K562 (cell line): ENCODE measurements at regions not wholly inside any gene's neighbourhood (a gene's known extent, or its start where the extent isn't known, plus 50 kb on each side); places are given as distances from the start of the nearest gene placed in this dataset.

Source experiments
- ATAC-seq: fragments of 200-7000 bp; cut with Tn5 transposase; 3 replicates; pipeline ENCODE4 v1.9.1; 2020; ENCODE audit warnings: moderate library complexity
- BruUV-seq: library from RNA; stranded (reverse); fragments of 400-500 nt; replicated peaks from 2 replicates; lab custom pipeline; 2021; lab: Mats Ljungman, UMichigan
- CTCF ChIA-PET: fragments of 300-600 bp; formaldehyde crosslinking; extraction: SDS; loops from one replicate; lab custom pipeline; 2021; ENCODE audit warnings: low intra/inter-chr PET ratio; lab: Yijun Ruan, JAX
- POLR2A ChIA-PET: fragments of 300-600, 350-650 bp; sonication (Branson Sonifier 250); formaldehyde crosslinking; extraction: SDS; loops from one replicate; lab custom pipeline; 2021; ENCODE audit warnings: antibody characterized with exemption, inconsistent platforms; lab: Yijun Ruan, JAX
- DNase-seq, 4 experiments: peaks; one replicate each; pipeline versions ENCODE4 v3.0.0 to v3.0.0-alpha.2; 2011 to 2018; ENCODE audit warnings: low spot score in 3 of 4, mixed read lengths in 3 of 4; ENCODE audit errors: extremely low read depth in 1 of 4
- FAIRE-seq: peaks from 2 replicates; lab custom pipeline; 2011; peaks lifted over from hg19 to GRCh38; lab: Jason Lieb, UNC
- H2AFZ ChIP-seq: 2 replicates; pipeline ENCODE4 v1.6.0; 2011; ENCODE audit warnings: low read depth, low read length, control low read depth, inconsistent platforms
- H3K27ac ChIP-seq: fragments of 200-600 bp; 3 replicates; pipeline ENCODE4 v1.8.0; 2011; ENCODE audit warnings: low read depth, mild to moderate bottlenecking, control low read depth, inconsistent platforms, low read length, moderate library complexity, mixed read lengths; ENCODE audit errors: extremely low read depth
- H3K27me3 ChIP-seq, 2 experiments: fragments of 300-600 bp in 1 of 2; 2 replicates in 1 of 2; 3 replicates in 1 of 2; pipeline versions ENCODE4 v1.6.0 to v1.8.0; 2011; ENCODE audit warnings: inconsistent platforms in 2 of 2, low read length in 2 of 2, mild to moderate bottlenecking in 1 of 2, mixed read lengths in 1 of 2, moderate library complexity in 1 of 2; ENCODE audit not compliant: control insufficient read depth in 2 of 2, insufficient read depth in 2 of 2
- H3K36me3 ChIP-seq: fragments of 300-600 bp; 3 replicates; pipeline ENCODE4 v1.8.0; 2011; ENCODE audit warnings: mild to moderate bottlenecking, low read length, inconsistent platforms; ENCODE audit not compliant: control insufficient read depth, insufficient read depth
- H3K4me1 ChIP-seq, 2 experiments: fragments of 200-600 bp in 1 of 2; replicated peaks in 1 of 2; 2 replicates in 1 of 2; 3 replicates in 1 of 2; pipeline versions ENCODE4 v1.5.1 to v1.8.0; 2011; ENCODE audit warnings: inconsistent platforms in 2 of 2, low read length in 2 of 2, mild to moderate bottlenecking in 1 of 2, mixed read lengths in 1 of 2, moderate library complexity in 1 of 2; ENCODE audit not compliant: control insufficient read depth in 2 of 2, insufficient read depth in 2 of 2
- H3K4me2 ChIP-seq: 2 replicates; pipeline ENCODE4 v1.6.1; 2011; ENCODE audit warnings: low read length, control low read depth, inconsistent platforms, mixed read lengths; ENCODE audit not compliant: insufficient read depth
- H3K4me3 ChIP-seq: fragments of 200-600 bp; sonication (generic), shearing (Covaris generic); 2 replicates; pipeline ENCODE4 v1.5.1; 2016; ENCODE audit warnings: control low read depth, inconsistent platforms
- H3K79me2 ChIP-seq: fragments of 200-600 bp; 3 replicates; pipeline ENCODE4 v1.8.0; 2011; ENCODE audit warnings: low read length, inconsistent platforms; ENCODE audit not compliant: control insufficient read depth, insufficient read depth
- H3K9ac ChIP-seq, 2 experiments: 2 replicates each; pipeline versions ENCODE4 v1.6.0 to v1.6.1; 2011; ENCODE audit warnings: low read depth in 2 of 2, low read length in 2 of 2, control low read depth in 1 of 2, inconsistent platforms in 1 of 2, mild to moderate bottlenecking in 1 of 2, mixed read lengths in 1 of 2; ENCODE audit not compliant: insufficient read depth in 1 of 2
- H3K9me1 ChIP-seq: one replicate; pipeline ENCODE4 v1.6.0; 2011; ENCODE audit warnings: inconsistent platforms, mild to moderate bottlenecking, low read length, moderate library complexity; ENCODE audit not compliant: control insufficient read depth, insufficient read depth
- H3K9me3 ChIP-seq: replicated peaks from 2 replicates; pipeline ENCODE4 v1.5.1; 2011; ENCODE audit warnings: low read depth, low read length, inconsistent platforms; ENCODE audit not compliant: control insufficient read depth, insufficient read depth
- H4K20me1 ChIP-seq: replicated peaks from 2 replicates; pipeline ENCODE4 v1.6.1; 2011; ENCODE audit warnings: low read length, inconsistent platforms, mixed read lengths; ENCODE audit not compliant: control insufficient read depth, insufficient read depth
- GATAD2A ChIP-seq: fragments of 450-650 bp; IDR thresholded peaks from 2 replicates; pipeline ENCODE4 v1.6.1; 2017
- GTF2F1 ChIP-seq: IDR thresholded peaks from 2 replicates; pipeline ENCODE4 v1.6.1; 2011; ENCODE audit warnings: low read depth, low read length, improper control_type of control experiment
- RAD21 ChIP-seq, 2 experiments: fragments of 250-450 bp in 1 of 2; fragments of 450-650 bp in 1 of 2; sonication (Bioruptor Pico) in 1 of 2; formaldehyde crosslinking in 1 of 2; IDR thresholded peaks in 1 of 2; conservative IDR thresholded peaks in 1 of 2; 2 replicates each; pipeline versions ENCODE4 v1.4.0 to v1.8.0; 2020 to 2022; ENCODE audit warnings: mild to moderate bottlenecking in 2 of 2, moderate library complexity in 1 of 2
- WGBS: fragments of 100-300 bp; shearing (Covaris generic); methylation state at CpG from one replicate; pipeline ENCODE4 v1.1.6; 2016; ENCODE audit warnings: low coverage, mixed read lengths; ENCODE audit not compliant: insufficient coverage; ENCODE audit errors: missing lambda C conversion rate; 5-methylcytosine and 5-hydroxymethylcytosine counted together
- in situ Hi-C: fragments of 300-500 bp; cut with MboI; formaldehyde crosslinking; loops from 4 replicates; pipeline ENCODE4 v1.15.0; 2018; ENCODE audit warnings: inconsistent platforms, mixed read lengths
- intact Hi-C: fragments of 100-400 bp; cut with micrococcal nuclease; formaldehyde crosslinking; loops from 2 replicates; pipeline ENCODE4 v1.14.2; 2022
- TF ChIP-seq, protein P1 (sequence below): fragments of 450-650 bp; IDR thresholded peaks from one replicate; pipeline ENCODE4 v1.6.1; 2018; ENCODE audit warnings: mild to moderate bottlenecking, moderate library complexity; ENCODE audit not compliant: partially characterized antibody
- TF ChIP-seq, protein P2 (sequence below), 3 experiments: IDR thresholded peaks in 2 of 3; conservative IDR thresholded peaks in 1 of 3; 2 replicates each; pipeline ENCODE4 v1.5.1; 2011 to 2012; ENCODE audit warnings: low read length in 3 of 3, mild to moderate bottlenecking in 3 of 3, control low read depth in 2 of 3, improper control_type of control experiment in 1 of 3, inconsistent platforms in 1 of 3, low read depth in 1 of 3, mixed read lengths in 1 of 3, moderate library complexity in 1 of 3; ENCODE audit not compliant: insufficient read depth in 2 of 3
- TF ChIP-seq, protein P3 (sequence below): fragments of 250-450 bp; sonication (Bioruptor Pico); IDR thresholded peaks from 2 replicates; pipeline ENCODE4 v1.8.0; 2021; ENCODE audit warnings: borderline replicate concordance, mild to moderate bottlenecking, moderate library complexity; ENCODE audit not compliant: poor library complexity, severe bottlenecking

DNA sequence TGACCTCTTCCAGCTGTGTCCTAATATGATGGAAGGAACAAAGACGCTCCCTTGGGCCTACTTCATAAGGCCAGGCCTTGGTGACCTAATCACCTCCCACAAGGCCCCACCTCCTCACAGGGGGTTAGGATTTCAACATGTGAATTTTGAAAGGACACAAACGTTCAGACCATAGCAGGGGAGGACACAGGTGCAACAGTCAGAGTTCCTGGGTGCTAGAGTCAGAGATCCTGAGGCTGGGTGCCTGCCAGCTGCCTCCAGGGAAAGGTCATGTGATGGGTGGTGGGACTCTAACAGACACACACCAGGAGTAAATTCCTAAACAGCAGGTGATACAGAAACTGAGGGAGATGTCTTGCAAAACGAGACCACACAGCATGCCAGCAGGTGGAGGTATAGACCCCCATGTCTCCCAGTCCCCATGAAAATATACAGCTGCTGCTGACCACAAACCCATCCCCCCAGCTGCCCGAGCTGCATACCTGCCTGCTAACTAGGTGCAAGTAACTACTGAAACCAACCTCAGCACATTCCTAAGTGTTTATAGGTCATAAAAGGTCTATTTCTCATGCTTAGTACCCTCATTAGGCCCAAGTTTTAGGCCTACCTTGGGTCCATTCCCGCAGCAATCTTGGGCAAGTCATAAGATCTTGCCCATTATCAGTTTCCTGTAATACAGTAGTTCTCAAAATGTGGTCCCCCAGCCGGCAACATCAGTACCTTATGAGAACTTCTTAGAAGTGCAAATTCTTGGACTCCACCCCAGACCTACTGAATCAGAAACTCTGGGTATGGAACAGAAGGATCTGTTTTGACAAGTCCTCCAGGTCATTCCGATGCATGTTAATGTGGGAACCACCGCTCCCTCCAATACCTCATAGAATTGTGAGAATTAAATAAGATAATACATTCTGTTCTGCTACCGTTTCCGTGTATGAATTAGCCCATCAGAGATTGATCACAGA, 245.3 kb downstream of the ENC1 start:
- H3K9me3 ChIP-seq = no peaks in the 10 kb centered on the region
- no peak overlapping the region for H3K4me2 ChIP-seq
- H3K27me3 ChIP-seq = no peaks in the 10 kb centered on the region
- no peaks in the 10 kb centered on the region for H3K9me1 ChIP-seq
- in situ Hi-C loops (no loop called here), intact Hi-C loops (loop anchor here (5.0 kb wide), 1 partner anchor 247 kb away; the partner anchor contains the start of gene ENC1)
- peaks cover 0 to 8% of the 10 kb centered on the region in 2 experiments; a peak in 3 of 5 replicates for H3K4me1 ChIP-seq
- POLR2A ChIA-PET = interaction anchor here (0.6 to 0.8 kb wide), 2 partner anchors 66 to 425 kb away, joined by 3 read pairs; no protein-coding TSS in a partner anchor
- TF ChIP-seq, protein P1, sequence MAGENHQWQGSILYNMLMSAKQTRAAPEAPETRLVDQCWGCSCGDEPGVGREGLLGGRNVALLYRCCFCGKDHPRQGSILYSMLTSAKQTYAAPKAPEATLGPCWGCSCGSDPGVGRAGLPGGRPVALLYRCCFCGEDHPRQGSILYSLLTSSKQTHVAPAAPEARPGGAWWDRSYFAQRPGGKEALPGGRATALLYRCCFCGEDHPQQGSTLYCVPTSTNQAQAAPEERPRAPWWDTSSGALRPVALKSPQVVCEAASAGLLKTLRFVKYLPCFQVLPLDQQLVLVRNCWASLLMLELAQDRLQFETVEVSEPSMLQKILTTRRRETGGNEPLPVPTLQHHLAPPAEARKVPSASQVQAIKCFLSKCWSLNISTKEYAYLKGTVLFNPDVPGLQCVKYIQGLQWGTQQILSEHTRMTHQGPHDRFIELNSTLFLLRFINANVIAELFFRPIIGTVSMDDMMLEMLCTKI = no peak
- TF ChIP-seq, protein P2, sequence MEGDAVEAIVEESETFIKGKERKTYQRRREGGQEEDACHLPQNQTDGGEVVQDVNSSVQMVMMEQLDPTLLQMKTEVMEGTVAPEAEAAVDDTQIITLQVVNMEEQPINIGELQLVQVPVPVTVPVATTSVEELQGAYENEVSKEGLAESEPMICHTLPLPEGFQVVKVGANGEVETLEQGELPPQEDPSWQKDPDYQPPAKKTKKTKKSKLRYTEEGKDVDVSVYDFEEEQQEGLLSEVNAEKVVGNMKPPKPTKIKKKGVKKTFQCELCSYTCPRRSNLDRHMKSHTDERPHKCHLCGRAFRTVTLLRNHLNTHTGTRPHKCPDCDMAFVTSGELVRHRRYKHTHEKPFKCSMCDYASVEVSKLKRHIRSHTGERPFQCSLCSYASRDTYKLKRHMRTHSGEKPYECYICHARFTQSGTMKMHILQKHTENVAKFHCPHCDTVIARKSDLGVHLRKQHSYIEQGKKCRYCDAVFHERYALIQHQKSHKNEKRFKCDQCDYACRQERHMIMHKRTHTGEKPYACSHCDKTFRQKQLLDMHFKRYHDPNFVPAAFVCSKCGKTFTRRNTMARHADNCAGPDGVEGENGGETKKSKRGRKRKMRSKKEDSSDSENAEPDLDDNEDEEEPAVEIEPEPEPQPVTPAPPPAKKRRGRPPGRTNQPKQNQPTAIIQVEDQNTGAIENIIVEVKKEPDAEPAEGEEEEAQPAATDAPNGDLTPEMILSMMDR (IDR thresholded peaks at IDR 0.05 in 2 of 3, conservative IDR thresholded peaks at IDR 0.05 in 1 of 3; ENCODE audit: insufficient read depth in 2 of 3, low read depth in 1 of 3, low read length in 3 of 3) = peak in 2 of 3 experiments; percentile 9 to 10; a peak in 1 of 6 replicates
- TF ChIP-seq RAD21 (CRISPR knock-in tag; conservative IDR thresholded peaks at IDR 0.05 in 1 of 2, IDR thresholded peaks at IDR 0.05 in 1 of 2) = peak in 1 of 2 experiments; percentile 42; a peak in 2 of 4 replicates
- no peak for TF ChIP-seq GTF2F1
- TF ChIP-seq, protein P3, sequence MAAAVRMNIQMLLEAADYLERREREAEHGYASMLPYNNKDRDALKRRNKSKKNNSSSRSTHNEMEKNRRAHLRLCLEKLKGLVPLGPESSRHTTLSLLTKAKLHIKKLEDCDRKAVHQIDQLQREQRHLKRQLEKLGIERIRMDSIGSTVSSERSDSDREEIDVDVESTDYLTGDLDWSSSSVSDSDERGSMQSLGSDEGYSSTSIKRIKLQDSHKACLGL (CRISPR knock-in tag) = no peak
- no peak for TF ChIP-seq GATAD2A
- no peaks in the 10 kb centered on the region for H3K36me3 ChIP-seq
- ATAC-seq (no peak), DNase-seq (no peak), FAIRE-seq (no peak)
- CTCF ChIA-PET = interaction anchor here (1.4 kb wide), 1 partner anchor 253 kb away, joined by 3 read pairs; no protein-coding TSS in a partner anchor
- H3K27ac ChIP-seq = no peak overlapping the region
- H2AFZ ChIP-seq = no peak overlapping the region; the same call in 1 of the 2 replicates
- H3K4me3 ChIP-seq = no peak overlapping the region
- no peaks in the 10 kb centered on the region for H4K20me1 ChIP-seq
- no peaks in the 10 kb centered on the region for H3K79me2 ChIP-seq
- no TSS peak for BruUV-seq
- no peak overlapping the region for H3K9ac ChIP-seq
- WGBS = 41% methylated on average over 10 of the region's 10 CpGs
